Activated CD4-positive, alpha-beta T cell treated with anti-CD3 and anti-CD28 coated beads, Interleukin-2, amount 50 U/mL, for 16 hours (primary cell): ENCODE measurements at regions not wholly inside any gene's neighbourhood (a gene's known extent, or its start where the extent isn't known, plus 50 kb on each side); places are given as distances from the start of the nearest gene placed in this dataset.
"Not testable (repeated sequence)": the region's sequence is repeated elsewhere in the genome, so short reads cannot be mapped to it uniquely, and the experiment has no call there.

Source experiments
- DNase-seq: peaks from one replicate; pipeline ENCODE4 v3.0.0-alpha.2; 2020

- DNase-seq = no peak
These were observed 379.2 kb upstream of the NFIA start for GRCh38 chr1:60703155-60703554.

- no peak for DNase-seq
These were observed 383.0 kb upstream of the NFIA start for GRCh38 chr1:60699325-60699724.

- no peak for DNase-seq
These were observed 385.0 kb upstream of the NFIA start for GRCh38 chr1:60697204-60697994.

GRCh38 chr1:60696512-60696911, 385.8 kb upstream of the NFIA start:
- DNase-seq = no peak

- DNase-seq = no peak
These were observed 386.6 kb upstream of the NFIA start for GRCh38 chr1:60695716-60696171.

- no peak for DNase-seq
These were observed 387.4 kb upstream of the NFIA start for GRCh38 chr1:60694980-60695379.

- no peak for DNase-seq
These were observed 390.3 kb upstream of the NFIA start for GRCh38 chr1:60692031-60692430.

- not testable (repeated sequence) for DNase-seq
These were observed 394.1 kb upstream of the NFIA start for GRCh38 chr1:60688221-60688620.

GRCh38 chr1:60681095-60681860, 401.1 kb upstream of the NFIA start:
- DNase-seq = no peak

- no peak for DNase-seq
These were observed 402.6 kb upstream of the NFIA start for GRCh38 chr1:60679524-60680375.

- DNase-seq = no peak
These were observed 403.6 kb upstream of the NFIA start for GRCh38 chr1:60678802-60679201.

- DNase-seq = no peak
These were observed 404.0 kb upstream of the NFIA start for GRCh38 chr1:60678391-60678790.

- DNase-seq = no peak
These were observed 409.9 kb upstream of the NFIA start for GRCh38 chr1:60672449-60672848.

- DNase-seq = no peak
These were observed 412.1 kb upstream of the NFIA start for GRCh38 chr1:60670302-60670701.

GRCh38 chr1:60668585-60668984, 413.8 kb upstream of the NFIA start:
- DNase-seq = no peak

GRCh38 chr1:60665311-60665710, 417.1 kb upstream of the NFIA start:
- no peak for DNase-seq

GRCh38 chr1:60664086-60664625, 418.2 kb upstream of the NFIA start:
- DNase-seq = no peak

GRCh38 chr1:60662486-60663044, 419.8 kb upstream of the NFIA start:
- no peak for DNase-seq

GRCh38 chr1:60657926-60658325, 424.4 kb upstream of the NFIA start:
- no peak for DNase-seq

- no peak for DNase-seq
These were observed 426.5 kb upstream of the NFIA start for GRCh38 chr1:60655679-60656355.

GRCh38 chr1:60640033-60640551, 442.3 kb upstream of the NFIA start:
- DNase-seq = not testable (repeated sequence)

GRCh38 chr1:60639287-60639686, 443.1 kb upstream of the NFIA start:
- no peak for DNase-seq
